Stimulated activated CD4-positive, alpha-beta T cell treated with anti-CD3 and anti-CD28 coated beads, Interleukin-4, amount 100 ng/mL, for 4 hours (primary cell): ENCODE measurements at regions not wholly inside any gene's neighbourhood (a gene's known extent, or its start where the extent isn't known, plus 50 kb on each side); places are given as distances from the start of the nearest gene placed in this dataset.

Experiments used
- DNase-seq, 2 experiments: peaks; one replicate each; pipeline ENCODE4 v3.0.0-alpha.2; 2020

DNA sequence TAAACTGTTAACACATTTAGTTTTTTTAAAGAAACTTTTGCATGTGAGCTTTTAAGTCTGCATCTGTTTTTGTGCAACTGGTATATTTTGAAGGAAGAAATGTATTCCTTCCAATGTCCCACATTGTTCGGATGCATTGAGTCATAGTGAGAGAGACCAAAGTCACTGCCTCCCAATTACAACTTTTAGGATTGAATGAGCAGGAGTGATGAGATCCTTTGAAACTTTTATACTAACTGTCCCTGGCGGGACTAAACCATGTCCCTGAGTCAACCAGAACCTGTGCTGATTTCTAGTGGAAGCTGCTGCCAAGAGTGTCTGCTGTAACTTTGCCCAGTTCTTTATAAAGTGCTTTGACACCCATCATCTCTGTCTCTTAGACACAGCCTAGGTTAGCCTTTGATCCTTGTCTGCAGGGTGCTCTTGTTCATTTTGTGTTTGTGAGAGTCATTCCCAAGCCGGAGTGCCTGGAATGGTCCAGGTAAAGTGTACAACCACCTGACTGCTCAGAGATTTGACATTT is 122.7 kb downstream of the ZNF518B start:
- DNase-seq, result no peak

DNA sequence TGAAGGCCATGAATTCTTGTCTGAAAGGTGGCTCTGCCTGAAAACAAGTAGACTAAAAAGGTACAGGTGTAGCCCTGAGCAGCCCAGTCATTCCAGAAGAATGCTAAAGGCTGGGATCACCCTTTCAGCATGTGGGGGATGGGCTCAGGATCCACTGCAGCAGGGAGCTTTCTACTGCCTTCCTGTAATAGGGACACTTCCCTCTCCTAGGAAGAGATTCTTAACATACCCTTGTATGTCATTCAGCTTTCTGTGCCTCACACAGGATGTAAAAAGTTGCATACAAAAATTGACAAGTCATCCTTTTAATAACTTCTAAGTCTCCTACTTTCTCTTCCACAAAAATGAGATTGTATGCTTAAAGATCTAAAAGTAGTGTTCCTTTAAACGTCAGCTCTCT is 123.3 kb downstream of the ZNF518B start:
- no peak for DNase-seq

DNA sequence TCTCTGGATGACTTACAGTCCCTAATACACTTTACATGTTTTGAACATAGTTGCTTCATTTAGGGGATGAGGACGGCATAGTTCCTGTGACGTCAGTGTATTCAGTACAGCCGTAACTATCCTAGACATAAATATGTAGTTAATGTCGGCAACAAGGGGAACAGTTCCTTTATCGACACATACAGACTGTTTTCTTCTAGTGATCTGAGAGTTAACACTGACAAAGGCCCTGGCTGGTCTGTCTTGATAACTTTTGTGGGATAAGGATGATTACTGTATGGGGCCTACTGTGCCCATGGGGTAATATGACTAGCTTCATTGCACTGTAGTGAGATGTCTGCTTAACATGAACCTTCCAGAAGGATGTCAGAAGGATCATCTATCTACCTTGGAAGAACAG is 131.2 kb downstream of the ZNF518B start:
- no peak for DNase-seq

DNA sequence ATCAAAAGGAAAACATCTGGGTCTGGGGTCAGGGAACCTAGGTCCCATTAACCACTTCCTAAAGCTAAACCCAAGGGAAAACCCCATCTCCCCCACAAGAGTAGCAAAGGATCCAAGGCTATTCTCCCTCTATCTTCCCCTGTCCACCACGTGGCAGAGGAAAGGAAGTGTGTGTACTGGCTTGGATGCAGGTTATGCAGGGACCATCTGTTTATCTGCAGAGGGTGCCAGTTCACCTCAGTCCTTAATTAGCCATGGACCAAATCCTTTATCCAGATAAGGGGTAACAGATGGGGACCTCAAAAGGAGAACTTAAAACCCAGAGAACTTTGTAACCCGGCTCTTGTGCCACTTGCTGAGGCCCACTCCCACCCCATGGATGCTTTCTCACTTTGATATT is 135.3 kb downstream of the ZNF518B start:
- DNase-seq, result no peak

DNA sequence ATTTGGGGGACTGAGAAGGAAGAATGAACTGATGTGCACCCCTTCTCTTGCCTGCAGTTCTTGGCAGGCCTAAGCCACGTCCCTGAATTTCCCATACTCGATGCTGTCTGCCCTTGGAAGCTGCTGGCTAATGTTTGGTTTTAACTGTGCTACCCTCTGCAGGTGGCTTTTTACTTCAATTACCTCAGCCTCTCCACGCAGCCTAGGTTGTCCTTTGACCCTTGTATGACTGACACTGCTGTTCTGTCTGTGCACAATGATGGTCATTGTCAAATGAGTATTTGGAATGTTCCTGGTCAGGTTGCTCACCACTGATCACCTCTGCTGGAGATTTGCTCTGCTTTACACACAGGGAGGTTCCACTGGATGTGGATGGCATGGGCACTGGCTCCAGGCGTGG is 137.1 kb downstream of the ZNF518B start:
- no peak for DNase-seq

DNA sequence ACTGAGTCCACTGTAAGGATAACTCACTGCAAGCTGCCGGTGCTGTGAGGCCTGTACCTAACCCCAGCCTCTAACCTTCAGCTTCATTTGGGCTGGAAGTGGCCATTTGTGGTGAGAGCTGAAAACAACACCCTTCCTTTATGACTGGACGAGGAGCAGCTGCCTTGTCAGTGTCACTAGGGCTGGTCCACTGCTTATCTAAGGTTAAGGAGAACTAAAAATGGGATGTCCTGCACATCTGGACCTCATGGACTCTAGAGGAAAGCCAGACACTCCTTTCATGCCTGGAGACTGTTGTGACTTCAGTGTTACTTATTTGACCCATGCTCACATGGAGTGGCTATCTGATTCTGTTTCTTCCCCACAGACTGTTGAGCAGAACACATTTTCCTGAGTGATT is 139.9 kb downstream of the ZNF518B start:
- no peak for DNase-seq

DNA sequence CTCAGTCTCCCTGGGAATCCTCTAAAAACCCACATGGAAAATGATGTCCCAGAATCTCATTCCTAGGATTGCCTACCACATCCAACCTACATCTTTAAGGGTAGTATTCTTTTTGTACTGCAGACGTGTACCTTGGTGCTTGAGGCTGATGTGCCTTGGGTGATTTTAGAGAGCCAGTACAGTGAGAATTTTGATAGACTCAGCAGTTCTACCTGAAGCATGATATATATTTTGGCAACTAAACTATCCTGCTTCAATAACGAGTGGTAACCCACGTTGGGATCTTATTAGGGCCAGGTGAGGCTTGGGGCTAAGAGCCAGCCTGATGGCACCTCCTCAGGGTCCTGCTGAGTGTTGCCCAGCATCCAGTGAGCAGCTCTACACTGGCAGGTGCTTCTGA is 140.4 kb downstream of the ZNF518B start:
- no peak for DNase-seq

DNA sequence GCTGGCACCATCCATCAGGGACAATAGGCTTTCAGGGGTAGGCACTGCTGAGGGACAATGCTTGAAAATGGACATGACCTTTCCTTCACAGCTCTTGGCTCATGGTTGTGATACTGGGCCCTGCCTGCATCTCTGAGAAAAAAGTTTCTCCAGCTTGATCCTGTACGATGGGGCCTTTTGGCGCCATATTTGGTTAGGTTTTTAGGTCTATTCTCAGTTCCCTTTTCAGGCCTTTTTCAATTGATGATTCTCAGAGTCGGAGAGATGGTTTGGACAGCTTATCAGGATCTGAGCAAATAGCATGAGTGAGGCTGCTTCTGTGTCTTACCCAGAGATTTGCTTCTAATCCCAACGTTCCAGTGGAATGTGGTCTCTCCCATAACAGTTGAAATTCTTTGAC is 141.6 kb downstream of the ZNF518B start:
- no peak for DNase-seq

DNA sequence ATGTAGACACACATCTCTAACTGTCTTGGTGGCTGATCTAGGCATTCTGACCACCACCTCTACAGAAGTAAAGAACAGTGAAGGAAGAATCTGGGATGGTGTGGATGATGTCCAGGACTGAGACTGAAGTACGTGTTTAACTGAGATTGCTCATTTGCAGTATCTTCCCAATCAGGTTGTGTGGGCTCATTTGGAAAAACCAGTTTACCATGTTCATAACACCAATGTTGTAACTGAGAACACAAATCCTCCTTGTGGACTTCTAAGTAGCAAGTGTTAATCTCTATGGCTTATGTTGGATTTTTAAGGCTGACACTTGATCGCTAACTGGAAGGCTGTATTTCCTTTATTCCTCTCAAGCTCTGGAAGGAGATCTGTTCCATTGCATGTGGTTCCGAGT is 144.7 kb downstream of the ZNF518B start:
- DNase-seq, result no peak

DNA sequence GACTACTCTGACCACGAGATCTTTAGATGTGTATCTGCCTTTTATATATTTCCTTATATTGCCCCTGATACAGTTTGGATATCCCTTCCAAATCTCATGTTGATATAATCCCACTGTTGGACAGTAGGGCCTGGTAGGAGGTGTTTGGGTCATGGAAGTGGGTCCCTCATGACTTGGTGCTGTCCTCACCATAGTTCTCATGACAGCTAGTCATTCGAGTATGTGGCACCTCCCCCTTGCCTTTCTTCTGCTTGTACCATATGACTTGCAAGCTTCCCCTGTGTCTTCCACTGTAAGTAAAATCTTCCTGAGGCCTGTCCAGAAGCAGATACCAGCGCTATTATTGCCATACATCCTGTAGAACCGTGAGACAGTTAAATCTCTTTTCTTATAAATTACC is 145.3 kb downstream of the ZNF518B start:
- DNase-seq, result no peak

DNA sequence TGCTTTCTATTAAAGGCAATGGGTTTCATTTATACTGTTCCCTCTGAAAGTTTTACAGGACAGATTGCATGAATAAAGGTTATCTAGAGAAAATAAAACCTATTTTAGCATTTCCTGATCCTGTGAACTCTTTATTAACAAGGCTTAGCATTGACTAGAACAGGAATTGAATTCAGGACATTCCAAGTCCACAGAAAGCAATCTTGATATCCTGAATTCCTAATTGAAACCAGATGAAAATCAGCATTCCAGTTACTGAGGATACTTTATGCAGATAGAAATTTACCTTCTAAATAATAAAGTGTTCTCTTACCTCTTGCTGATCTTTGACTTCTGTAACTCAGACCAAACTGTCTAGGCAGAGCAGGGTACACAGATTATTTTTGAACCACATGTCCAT is 151.4 kb downstream of the ZNF518B start:
- no peak for DNase-seq

DNA sequence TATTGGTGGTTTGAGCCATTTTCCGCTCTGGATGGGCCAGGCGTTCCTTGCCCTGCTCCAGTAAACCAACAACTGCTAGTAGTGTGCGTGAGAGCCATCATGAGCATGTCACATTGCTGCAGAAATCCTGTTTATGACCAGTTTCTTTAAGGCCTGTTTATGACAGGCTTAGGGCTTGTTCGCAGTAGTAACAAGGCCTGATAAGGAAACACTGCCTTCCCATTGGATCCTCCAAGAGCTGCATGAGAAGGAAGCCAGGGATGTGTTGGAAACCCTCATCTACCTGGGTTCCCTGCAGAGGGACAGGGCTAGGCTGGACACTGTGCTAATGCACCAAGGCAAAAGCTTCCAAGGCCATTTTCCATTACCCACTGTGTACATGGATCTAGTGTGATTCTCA is 153.9 kb downstream of the ZNF518B start:
- no peak for DNase-seq

DNA sequence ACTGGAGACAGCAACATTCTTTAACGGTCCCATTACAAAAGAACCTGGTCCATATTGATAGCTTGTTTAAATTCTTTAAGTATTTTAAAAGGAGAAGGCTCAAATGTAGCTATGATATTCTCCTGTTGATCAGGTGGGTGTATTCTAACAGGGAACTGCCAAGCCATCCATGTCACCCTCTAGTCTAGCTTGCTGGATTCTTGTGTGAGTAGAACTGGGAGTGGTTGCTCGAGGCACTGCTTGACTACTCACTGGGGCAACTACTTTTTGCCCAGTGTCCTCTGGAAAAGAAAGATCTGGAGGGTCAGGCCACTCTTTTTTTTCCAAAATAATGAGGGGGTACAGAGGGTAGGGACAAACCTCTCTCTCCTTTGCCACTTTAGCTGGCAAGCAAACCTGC is 155.1 kb downstream of the ZNF518B start:
- no peak for DNase-seq

DNA sequence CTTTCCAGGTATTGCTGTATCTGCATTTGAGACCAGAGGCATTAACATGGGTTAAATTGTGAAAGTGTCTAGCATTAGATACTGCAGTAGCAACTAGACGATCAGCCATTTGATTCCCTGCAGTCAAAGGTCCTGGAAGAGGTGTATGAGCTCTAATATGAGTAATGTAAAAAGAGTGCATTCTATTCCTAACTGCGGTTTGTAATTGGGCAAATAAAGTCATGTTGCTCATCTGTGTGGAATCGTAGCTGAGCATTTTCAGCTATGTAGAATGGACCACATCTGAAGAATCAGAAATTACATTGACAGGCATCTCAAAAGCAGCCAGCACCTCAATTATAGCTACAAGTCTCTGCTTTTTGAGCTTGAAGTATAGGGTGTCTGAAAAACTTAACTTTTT is 157.6 kb downstream of the ZNF518B start:
- no peak for DNase-seq

DNA sequence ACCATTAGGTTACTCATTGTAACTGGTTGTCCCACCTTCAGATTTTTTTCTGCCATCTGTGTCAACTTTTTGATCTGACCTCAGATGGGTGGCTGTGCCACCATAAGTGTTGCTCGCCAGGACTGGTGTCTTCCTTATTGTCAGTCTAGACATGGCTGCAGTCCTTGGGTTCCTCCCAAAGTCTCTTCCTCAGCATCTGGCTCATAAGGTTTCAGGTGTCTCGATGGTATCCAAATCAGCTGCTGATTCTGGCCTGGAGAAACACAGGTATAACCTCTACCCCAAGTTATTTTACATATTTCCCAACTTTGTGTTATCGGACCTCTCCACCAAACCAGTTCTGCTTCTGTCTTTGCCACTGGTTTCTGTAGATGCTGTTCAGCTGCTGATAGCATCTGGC is 158.5 kb downstream of the ZNF518B start:
- DNase-seq, result no peak

DNA sequence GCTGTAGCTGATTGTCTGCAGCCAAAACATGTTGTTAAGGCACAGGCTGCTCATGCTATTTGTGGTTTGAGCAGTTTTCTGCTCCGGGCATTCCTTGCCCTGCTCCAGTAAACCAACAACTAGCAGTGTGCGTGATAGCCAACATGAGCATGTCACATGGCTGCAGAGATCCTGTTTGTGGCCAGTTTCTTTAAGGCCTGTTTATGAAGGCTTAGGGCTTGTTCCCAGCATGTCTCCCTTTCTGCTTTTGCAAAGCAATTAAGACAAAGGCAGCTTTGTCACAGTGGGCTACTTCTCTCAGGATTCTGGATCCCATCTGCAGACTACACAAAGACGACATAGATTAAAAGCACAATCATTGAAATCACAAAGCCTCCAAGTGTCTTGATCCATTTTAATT is 160.5 kb downstream of the ZNF518B start:
- no peak for DNase-seq

DNA sequence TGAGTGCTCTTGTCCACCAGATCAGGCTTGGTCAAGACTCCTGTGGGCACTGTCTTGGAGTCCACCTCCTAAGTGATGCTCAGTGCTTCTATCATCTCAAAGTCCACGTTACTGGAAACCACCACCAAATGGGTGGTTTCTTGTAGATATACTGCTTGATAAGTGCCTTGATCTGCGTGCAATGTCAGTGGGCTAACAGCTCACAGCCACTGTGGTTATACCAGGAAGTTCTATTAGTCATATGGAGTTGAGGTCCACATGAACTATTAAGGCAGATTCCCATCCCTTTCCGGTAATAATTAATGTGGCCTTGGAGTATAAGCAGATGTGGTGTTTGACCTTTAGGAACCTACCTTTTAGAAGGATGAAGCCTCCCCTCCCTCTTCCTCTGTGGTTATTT is 161.9 kb downstream of the ZNF518B start:
- DNase-seq, result no peak

DNA sequence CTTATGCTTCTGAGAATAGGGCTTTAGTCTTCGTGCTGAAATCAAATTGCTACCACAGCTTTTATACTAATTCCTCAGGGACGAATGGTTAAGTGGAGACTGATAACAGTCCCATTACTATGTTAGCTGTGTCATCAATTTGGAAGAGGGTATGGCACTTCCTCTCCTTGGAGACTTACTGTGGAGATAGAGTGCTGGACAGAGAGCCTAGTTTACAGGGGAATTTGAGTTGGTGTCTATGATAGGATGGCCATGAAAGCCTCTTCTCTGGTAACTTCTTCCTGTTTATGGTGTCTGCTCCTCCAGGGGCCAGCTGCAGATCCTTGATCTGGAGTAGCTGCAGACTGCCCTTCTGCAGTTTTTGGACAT is 167.7 kb downstream of the ZNF518B start:
- DNase-seq, result no peak

DNA sequence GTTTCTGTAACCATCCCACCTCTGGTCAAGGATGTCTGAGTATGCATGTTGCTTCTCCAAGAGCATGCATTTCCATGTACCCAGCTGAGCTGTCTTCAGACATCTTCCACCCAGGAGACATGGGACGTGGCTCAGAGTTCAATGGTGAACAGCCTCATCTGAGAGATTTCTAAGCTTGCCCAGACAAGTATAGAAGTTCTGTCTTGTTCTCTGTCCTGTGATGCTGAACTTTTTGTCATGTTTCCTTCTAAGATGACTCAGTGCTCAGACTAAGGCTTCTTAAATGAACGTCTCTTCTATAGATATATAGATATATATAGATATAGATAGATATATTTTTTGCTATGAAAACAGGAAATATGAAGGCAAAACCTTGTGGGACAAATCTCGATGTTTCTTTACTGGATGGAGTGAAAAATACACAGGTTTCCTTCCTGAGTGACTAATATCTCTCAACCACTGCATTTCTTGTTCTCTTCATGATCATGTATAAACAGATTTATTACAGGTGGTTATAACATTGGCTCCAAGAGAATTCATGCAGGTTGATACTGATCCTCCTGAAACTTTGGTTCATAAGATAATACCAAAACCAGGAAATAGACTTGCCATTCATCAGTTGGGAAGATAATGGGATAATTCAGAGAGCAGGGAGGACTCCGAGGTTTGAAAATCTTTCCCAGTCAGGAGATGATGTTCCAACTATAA is 168.2 kb downstream of the ZNF518B start:
- no peak for DNase-seq

DNA sequence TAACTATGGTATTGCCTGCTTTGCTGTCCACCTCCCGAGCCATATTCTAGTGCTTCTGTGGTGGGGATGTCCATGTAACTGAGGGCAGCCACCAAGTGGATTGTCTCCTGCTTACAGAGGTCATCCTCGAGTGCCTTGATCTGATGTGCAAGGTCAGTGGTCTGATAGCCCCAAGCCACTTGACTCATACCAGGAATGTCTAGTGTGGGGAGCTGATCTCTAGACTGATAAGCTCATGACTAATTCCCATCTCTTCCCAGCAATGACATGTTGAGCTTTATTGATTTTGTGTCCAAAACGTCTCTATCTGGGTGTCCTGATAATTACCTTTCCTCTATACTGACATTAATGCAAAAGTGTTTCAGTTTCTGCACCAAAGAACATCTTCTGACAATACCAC is 168.4 kb upstream of the WDR1 start:
- no peak for DNase-seq

DNA sequence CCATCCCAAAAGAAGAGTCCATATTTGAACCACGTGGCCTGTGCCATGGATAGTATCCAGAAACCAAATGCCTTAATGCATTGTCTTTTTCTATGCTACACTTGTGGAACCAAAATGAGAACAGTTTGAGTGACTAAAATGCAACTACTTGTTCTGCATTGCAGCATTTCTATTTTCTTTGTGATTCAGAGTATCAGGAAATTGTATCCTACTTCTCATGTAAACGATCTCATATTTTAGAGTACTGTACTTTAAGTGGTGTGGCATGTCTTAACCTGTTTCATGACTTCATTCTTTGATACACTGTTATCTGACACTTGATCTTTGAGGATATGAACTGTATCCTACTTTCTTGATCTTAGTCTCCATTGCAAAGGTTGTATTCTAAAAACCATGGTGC is 167.2 kb upstream of the WDR1 start:
- no peak for DNase-seq

DNA sequence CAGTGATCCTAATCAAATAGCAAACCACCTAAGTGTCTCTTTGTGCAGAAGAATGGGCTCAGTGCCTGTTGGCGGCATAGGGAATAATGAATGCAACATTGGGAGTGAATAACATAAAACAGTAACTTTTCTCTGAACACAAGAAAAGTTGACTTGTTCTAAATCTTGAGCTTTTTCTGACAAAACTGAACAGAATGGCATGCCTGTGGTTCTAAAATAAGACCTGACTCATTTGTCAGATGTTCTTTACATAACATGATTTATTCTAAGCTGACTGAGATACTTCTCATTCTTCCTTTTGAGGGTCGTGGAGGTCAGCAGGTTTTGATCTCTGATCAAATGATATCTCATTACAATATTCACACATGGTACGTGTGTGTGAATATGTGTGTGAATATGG is 165.4 kb upstream of the WDR1 start:
- no peak for DNase-seq

DNA sequence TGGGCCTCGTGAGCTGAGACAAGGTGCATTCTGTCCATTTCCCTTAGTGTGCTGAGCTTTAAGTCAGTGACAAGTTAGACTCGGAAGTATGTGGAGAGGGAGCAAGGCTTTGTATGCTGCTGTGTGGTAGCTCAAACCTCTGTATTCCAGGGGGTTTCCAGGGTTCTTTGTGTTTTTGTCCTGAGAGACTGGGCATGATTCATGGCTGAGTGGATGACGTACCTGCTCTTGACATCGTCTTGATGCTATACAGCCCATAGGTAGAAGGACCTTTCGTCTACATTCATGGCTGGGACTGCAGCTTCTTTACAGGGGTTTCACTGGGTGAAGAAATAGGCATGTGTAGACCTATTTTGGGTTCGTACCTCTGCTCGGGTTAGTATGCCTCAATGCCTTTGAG is 162.7 kb upstream of the WDR1 start:
- no peak for DNase-seq

DNA sequence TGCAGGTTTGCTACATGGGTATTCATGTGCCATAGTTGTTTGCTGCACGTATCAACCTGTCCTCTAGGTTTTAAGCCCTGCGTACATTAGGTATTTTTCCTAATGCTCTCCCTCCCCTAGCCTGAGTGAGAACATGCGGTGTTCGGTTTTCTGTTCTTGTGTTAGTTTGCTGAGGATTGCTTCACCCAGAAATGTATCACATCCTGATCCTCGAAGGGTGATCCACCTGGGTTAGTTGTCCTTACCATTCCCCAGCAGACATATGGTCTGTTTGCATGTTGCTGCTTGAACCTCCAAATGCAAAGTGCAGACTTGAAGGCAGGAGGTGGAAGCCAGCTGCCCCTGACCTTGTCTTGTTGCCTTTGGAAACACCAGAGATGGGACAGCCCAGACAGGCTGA is 161.5 kb upstream of the WDR1 start:
- DNase-seq, result no peak

DNA sequence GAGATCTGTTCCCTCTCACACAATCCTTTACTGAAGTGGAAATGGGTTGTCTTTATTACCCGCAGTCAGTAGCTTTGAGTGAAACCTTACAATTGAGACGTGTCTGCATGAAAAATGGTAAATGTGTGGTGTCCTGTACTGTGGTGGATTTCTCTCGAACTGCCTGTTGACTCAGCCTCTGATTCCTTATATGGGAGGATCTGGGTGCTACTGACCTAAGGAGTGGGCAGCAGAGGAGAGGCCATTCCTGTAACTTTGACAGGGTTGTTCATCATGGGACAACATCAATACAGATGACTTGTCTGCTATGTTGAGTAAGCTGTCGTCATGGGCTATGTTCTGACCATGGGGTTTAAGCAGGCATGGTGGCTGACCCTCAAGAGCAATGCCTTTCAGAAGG is 159.6 kb upstream of the WDR1 start:
- DNase-seq, result no peak

DNA sequence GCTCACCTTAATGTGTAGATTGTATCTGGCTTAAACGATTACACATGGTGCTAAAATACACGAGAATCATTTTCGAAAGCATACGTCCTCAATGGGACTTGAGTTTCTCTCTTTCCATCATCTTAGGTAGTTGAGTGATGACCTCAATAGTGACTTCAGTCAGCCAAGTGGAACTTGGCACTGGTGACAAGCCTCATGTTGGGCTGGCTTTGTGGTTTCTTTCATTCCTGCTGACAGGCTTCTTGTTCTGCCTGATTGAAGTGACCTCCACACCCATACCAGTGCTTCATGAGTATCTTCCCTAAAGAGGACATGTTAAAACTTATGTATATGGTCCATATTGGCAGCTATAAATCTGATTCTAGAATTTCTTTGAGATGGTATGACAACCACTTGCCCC is 159.1 kb upstream of the WDR1 start:
- no peak for DNase-seq
